ENCODE measurements at regions not wholly inside any gene's neighbourhood (a gene's known extent, or its start where the extent isn't known, plus 50 kb on each side); places are given as distances from the start of the nearest gene placed in this dataset.

GRCh38 chr14:101182476-101182875 is 279.0 kb upstream of the RTL1 start:
- Mint-ChIP-seq H3K36me3 (ENCODE audit: low read depth) (no peaks in the 10 kb centered on the region), H3K27ac (no peak overlapping the region), H3K27me3 (no peaks in the 10 kb centered on the region), H3K4me3 (no peak overlapping the region), H3K9me3 (no peaks in the 10 kb centered on the region), H3K4me1 (ENCODE audit: low read depth) (no peaks in the 10 kb centered on the region)

GRCh38 chr14:101183376-101184103 is 280.0 kb upstream of the RTL1 start:
- no peaks in the 10 kb centered on the region for H3K36me3 Mint-ChIP-seq (ENCODE audit: low read depth)
- no peaks in the 10 kb centered on the region for H3K9me3 Mint-ChIP-seq
- no peak overlapping the region for H3K27ac Mint-ChIP-seq
- H3K27me3 Mint-ChIP-seq = no peaks in the 10 kb centered on the region
- no peak overlapping the region for H3K4me3 Mint-ChIP-seq
- no peaks in the 10 kb centered on the region for H3K4me1 Mint-ChIP-seq (ENCODE audit: low read depth)

- Mint-ChIP-seq H3K27me3 (no peaks in the 10 kb centered on the region), H3K36me3 (ENCODE audit: low read depth) (no peaks in the 10 kb centered on the region), H3K4me3 (no peak overlapping the region), H3K4me1 (ENCODE audit: low read depth) (no peaks in the 10 kb centered on the region), H3K27ac (no peak overlapping the region), H3K9me3 (no peaks in the 10 kb centered on the region)
These were observed 280.6 kb upstream of the RTL1 start for GRCh38 chr14:101184104-101184455.

- Mint-ChIP-seq H3K4me3 (no peak overlapping the region), H3K9me3 (no peaks in the 10 kb centered on the region), H3K4me1 (ENCODE audit: low read depth) (no peaks in the 10 kb centered on the region), H3K36me3 (ENCODE audit: low read depth) (no peaks in the 10 kb centered on the region), H3K27ac (no peak overlapping the region), H3K27me3 (no peaks in the 10 kb centered on the region)
These were observed 281.1 kb upstream of the RTL1 start for GRCh38 chr14:101184572-101184971.

GRCh38 chr14:101185073-101185835 is 281.7 kb upstream of the RTL1 start:
- Mint-ChIP-seq H3K4me1 (ENCODE audit: low read depth) (no peaks in the 10 kb centered on the region), H3K9me3 (no peaks in the 10 kb centered on the region), H3K27ac (no peak overlapping the region), H3K4me3 (no peak overlapping the region), H3K27me3 (no peaks in the 10 kb centered on the region), H3K36me3 (ENCODE audit: low read depth) (no peaks in the 10 kb centered on the region)

- Mint-ChIP-seq H3K4me1 (ENCODE audit: low read depth) (no peaks in the 10 kb centered on the region), H3K36me3 (ENCODE audit: low read depth) (no peaks in the 10 kb centered on the region), H3K27ac (no peak overlapping the region), H3K4me3 (no peak overlapping the region), H3K9me3 (no peaks in the 10 kb centered on the region), H3K27me3 (no peaks in the 10 kb centered on the region)
These were observed 282.4 kb upstream of the RTL1 start for GRCh38 chr14:101185946-101186345.

GRCh38 chr14:101186544-101186943 is 283.0 kb upstream of the RTL1 start:
- no peaks in the 10 kb centered on the region for H3K4me1 Mint-ChIP-seq (ENCODE audit: low read depth)
- H3K9me3 Mint-ChIP-seq = no peaks in the 10 kb centered on the region
- no peak overlapping the region for H3K27ac Mint-ChIP-seq
- no peaks in the 10 kb centered on the region for H3K27me3 Mint-ChIP-seq
- H3K4me3 Mint-ChIP-seq = no peak overlapping the region
- H3K36me3 Mint-ChIP-seq (ENCODE audit: low read depth) = no peaks in the 10 kb centered on the region

- Mint-ChIP-seq H3K27me3 (no peaks in the 10 kb centered on the region), H3K27ac (no peak overlapping the region), H3K9me3 (no peaks in the 10 kb centered on the region), H3K4me1 (ENCODE audit: low read depth) (no peaks in the 10 kb centered on the region), H3K36me3 (ENCODE audit: low read depth) (no peaks in the 10 kb centered on the region), H3K4me3 (no peak overlapping the region)
These were observed 283.7 kb upstream of the RTL1 start for GRCh38 chr14:101186992-101187815.

GRCh38 chr14:101187816-101188570 is 284.5 kb upstream of the RTL1 start:
- H3K36me3 Mint-ChIP-seq (ENCODE audit: low read depth) = no peaks in the 10 kb centered on the region
- no peaks in the 10 kb centered on the region for H3K9me3 Mint-ChIP-seq
- H3K4me3 Mint-ChIP-seq = no peak overlapping the region
- H3K4me1 Mint-ChIP-seq (ENCODE audit: low read depth) = no peaks in the 10 kb centered on the region
- no peaks in the 10 kb centered on the region for H3K27me3 Mint-ChIP-seq
- no peak overlapping the region for H3K27ac Mint-ChIP-seq

- H3K27ac Mint-ChIP-seq = no peak overlapping the region
- H3K36me3 Mint-ChIP-seq (ENCODE audit: low read depth) = no peaks in the 10 kb centered on the region
- H3K27me3 Mint-ChIP-seq = no peaks in the 10 kb centered on the region
- no peaks in the 10 kb centered on the region for H3K4me1 Mint-ChIP-seq (ENCODE audit: low read depth)
- H3K4me3 Mint-ChIP-seq = no peak overlapping the region
- H3K9me3 Mint-ChIP-seq = no peaks in the 10 kb centered on the region
These were observed 285.0 kb upstream of the RTL1 start for GRCh38 chr14:101188571-101188915.

GRCh38 chr14:101189266-101189665 is 285.7 kb upstream of the RTL1 start:
- H3K4me3 Mint-ChIP-seq = no peak overlapping the region
- H3K27me3 Mint-ChIP-seq = no peaks in the 10 kb centered on the region
- H3K27ac Mint-ChIP-seq = no peak overlapping the region
- H3K36me3 Mint-ChIP-seq (ENCODE audit: low read depth) = no peaks in the 10 kb centered on the region
- H3K4me1 Mint-ChIP-seq (ENCODE audit: low read depth) = no peaks in the 10 kb centered on the region
- no peaks in the 10 kb centered on the region for H3K9me3 Mint-ChIP-seq

- H3K36me3 Mint-ChIP-seq (ENCODE audit: low read depth) = no peaks in the 10 kb centered on the region
- H3K27ac Mint-ChIP-seq = no peak overlapping the region
- H3K27me3 Mint-ChIP-seq = no peaks in the 10 kb centered on the region
- no peaks in the 10 kb centered on the region for H3K9me3 Mint-ChIP-seq
- no peak overlapping the region for H3K4me3 Mint-ChIP-seq
- no peaks in the 10 kb centered on the region for H3K4me1 Mint-ChIP-seq (ENCODE audit: low read depth)
These were observed 286.5 kb upstream of the RTL1 start for GRCh38 chr14:101189962-101190560.

GRCh38 chr14:101191101-101191720 is 287.7 kb upstream of the RTL1 start:
- H3K27me3 Mint-ChIP-seq = no peaks in the 10 kb centered on the region
- no peaks in the 10 kb centered on the region for H3K36me3 Mint-ChIP-seq (ENCODE audit: low read depth)
- H3K4me1 Mint-ChIP-seq (ENCODE audit: low read depth) = no peaks in the 10 kb centered on the region
- H3K9me3 Mint-ChIP-seq = no peaks in the 10 kb centered on the region
- no peak overlapping the region for H3K4me3 Mint-ChIP-seq
- H3K27ac Mint-ChIP-seq = no peak overlapping the region

Measured in stimulated activated naive CD8-positive, alpha-beta T cell treated with anti-CD3 and anti-CD28 coated beads, Interleukin-15, Interleukin-2, amounts not matched to agents 100 ng/mL and 50 ng/mL, for 24 hours (primary cell).